ENCODE measurements at regions not wholly inside any gene's neighbourhood (a gene's known extent, or its start where the extent isn't known, plus 50 kb on each side); places are given as distances from the start of the nearest gene placed in this dataset.

DNA sequence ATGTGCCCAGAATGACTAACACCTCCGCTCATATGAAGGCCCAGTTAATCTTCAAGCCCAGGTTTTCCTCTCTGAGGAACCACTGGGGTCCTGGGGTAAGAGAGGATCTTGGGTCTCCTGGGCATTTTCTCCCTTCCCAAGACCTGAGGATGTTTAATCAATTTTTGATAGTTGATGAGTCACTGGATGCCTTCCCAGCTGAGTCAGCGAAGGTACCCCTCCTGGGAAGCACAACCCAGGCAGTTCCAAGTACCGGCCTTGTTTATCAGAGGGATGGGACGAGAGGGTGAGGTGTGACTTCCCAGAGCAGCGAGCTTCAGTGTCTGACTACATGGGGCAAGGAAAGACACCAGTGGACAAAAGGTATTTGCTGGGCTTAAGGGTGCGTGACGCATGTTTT is 119.6 kb upstream of the IL12B start:
- TF ChIP-seq, protein P1, sequence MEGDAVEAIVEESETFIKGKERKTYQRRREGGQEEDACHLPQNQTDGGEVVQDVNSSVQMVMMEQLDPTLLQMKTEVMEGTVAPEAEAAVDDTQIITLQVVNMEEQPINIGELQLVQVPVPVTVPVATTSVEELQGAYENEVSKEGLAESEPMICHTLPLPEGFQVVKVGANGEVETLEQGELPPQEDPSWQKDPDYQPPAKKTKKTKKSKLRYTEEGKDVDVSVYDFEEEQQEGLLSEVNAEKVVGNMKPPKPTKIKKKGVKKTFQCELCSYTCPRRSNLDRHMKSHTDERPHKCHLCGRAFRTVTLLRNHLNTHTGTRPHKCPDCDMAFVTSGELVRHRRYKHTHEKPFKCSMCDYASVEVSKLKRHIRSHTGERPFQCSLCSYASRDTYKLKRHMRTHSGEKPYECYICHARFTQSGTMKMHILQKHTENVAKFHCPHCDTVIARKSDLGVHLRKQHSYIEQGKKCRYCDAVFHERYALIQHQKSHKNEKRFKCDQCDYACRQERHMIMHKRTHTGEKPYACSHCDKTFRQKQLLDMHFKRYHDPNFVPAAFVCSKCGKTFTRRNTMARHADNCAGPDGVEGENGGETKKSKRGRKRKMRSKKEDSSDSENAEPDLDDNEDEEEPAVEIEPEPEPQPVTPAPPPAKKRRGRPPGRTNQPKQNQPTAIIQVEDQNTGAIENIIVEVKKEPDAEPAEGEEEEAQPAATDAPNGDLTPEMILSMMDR (IDR thresholded peaks at IDR 0.05; ENCODE audit: insufficient read depth, low read length): no peak
- no peak for TF ChIP-seq POLR2AphosphoS5 (IDR thresholded peaks at IDR 0.05; ENCODE audit: low read depth)
- TF ChIP-seq, protein P2, sequence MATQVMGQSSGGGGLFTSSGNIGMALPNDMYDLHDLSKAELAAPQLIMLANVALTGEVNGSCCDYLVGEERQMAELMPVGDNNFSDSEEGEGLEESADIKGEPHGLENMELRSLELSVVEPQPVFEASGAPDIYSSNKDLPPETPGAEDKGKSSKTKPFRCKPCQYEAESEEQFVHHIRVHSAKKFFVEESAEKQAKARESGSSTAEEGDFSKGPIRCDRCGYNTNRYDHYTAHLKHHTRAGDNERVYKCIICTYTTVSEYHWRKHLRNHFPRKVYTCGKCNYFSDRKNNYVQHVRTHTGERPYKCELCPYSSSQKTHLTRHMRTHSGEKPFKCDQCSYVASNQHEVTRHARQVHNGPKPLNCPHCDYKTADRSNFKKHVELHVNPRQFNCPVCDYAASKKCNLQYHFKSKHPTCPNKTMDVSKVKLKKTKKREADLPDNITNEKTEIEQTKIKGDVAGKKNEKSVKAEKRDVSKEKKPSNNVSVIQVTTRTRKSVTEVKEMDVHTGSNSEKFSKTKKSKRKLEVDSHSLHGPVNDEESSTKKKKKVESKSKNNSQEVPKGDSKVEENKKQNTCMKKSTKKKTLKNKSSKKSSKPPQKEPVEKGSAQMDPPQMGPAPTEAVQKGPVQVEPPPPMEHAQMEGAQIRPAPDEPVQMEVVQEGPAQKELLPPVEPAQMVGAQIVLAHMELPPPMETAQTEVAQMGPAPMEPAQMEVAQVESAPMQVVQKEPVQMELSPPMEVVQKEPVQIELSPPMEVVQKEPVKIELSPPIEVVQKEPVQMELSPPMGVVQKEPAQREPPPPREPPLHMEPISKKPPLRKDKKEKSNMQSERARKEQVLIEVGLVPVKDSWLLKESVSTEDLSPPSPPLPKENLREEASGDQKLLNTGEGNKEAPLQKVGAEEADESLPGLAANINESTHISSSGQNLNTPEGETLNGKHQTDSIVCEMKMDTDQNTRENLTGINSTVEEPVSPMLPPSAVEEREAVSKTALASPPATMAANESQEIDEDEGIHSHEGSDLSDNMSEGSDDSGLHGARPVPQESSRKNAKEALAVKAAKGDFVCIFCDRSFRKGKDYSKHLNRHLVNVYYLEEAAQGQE (IDR thresholded peaks at IDR 0.05; ENCODE audit: insufficient replicate concordance, low read depth): no peak
- no peak for TF ChIP-seq SPI1 (IDR thresholded peaks at IDR 0.05; ENCODE audit: borderline replicate concordance, low read depth)
